GM21381 (cell line): ENCODE measurements at regions not wholly inside any gene's neighbourhood (a gene's known extent, or its start where the extent isn't known, plus 50 kb on each side); places are given as distances from the start of the nearest gene placed in this dataset.
"Not testable (repeated sequence)": the region's sequence is repeated elsewhere in the genome, so short reads cannot be mapped to it uniquely, and the experiment has no call there.

Source experiments
- ATAC-seq: cut with Tn5 transposase; IDR thresholded peaks from one replicate; pipeline ENCODE4 v1.9.1; 2021; ENCODE audit warnings: mild to moderate bottlenecking, moderate library complexity; ENCODE audit not compliant: unreplicated experiment

- ATAC-seq, result no peak
Measured at GRCh38 chr14:30471980-30472379, 87.0 kb upstream of the G2E3 start.

- not testable (repeated sequence) for ATAC-seq
Measured at GRCh38 chr14:30473846-30474696, 84.9 kb upstream of the G2E3 start.

DNA sequence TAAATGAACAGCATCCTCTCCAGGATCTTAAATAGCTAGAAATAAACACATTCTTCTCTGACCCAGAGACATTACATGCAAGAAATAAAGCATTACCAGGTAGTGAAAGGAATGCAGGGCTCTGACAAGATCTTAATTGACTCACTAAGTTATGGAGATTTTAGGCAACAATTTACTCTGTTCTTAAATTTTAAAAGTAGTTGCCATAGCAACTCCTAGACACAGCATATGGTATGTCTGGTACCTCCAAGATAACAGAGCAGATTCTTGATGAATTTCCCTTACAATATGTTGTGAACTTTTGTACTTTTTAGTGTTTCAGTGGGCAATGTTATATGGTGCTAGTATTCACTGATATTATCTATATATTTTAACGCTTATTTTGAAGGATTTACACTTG is 76.7 kb upstream of the G2E3 start:
- no peak for ATAC-seq

DNA sequence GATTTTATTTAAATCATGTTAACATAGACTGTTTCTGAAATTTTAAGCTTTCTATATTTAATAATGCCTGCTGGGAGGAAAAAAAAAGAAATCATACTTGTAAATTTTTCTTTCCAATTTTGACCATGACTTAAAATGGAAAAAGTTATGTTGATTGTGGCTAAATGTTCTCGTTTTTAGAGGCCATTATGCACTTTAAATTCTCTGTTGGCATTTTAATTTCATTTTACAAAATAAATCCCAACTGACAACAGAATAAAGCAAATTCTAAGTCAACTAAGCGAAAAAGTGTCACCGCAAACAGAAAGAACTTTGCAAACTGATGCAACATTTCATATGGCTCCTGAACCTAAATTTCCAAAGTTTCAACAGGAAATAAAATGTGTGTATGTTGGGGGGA is 74.8 kb upstream of the G2E3 start:
- no peak for ATAC-seq

- no peak for ATAC-seq
Measured at GRCh38 chr14:30484976-30485375, 74.0 kb upstream of the G2E3 start.

DNA sequence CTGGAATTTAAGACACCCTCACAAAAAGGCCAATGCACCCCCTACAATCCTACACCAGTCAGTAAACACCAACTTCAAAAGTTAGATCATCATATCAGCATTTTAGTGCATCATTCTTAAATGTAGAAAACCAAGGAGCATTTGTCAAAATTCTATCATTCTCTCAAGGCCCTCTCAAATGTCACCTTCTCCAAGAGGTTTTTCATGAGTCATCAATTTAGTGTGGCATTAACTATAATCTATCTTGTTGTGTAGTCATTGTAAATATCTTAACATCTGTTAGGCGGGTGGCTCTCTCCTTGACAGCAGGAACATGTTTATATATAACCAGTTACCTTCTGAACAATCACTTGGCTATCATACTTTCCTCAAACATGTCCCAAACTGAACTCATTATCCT is 62.1 kb upstream of the G2E3 start:
- ATAC-seq, result no peak

DNA sequence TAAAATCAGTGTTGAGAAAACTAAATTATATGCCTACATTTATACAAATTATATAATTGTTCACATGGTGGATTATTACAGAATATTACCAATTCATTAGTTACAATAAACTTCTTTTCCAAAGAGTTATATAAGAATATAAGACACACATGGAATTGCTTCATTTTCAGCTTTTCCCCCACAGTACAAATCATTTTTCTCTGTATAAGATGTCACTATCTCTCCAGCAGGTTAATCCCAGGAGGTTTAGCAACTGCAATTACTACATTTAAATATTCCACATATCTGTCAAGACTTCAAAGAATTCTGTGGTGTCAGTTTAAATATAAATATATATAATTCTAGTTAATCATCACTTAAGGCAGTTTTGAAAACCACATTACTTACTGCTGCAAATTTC is 59.6 kb upstream of the G2E3 start:
- ATAC-seq, result no peak

DNA sequence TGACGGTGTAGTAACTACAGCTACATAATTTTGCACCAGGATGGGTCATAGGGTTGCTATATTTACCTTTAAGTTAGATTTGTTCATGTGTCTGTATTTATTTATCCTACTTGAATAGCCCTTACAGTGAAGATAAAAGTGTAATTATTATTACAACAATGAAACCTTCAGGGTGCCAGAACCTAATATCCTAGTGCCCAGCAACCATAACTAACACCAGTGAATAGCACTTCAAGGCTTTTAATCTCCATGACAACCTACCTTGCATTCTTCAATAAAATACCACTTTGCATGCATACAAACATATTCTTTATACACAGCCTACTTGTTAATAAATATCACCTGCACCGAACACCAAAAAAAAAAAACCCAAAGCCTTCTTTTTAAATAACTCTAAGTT is 58.7 kb upstream of the G2E3 start:
- ATAC-seq, result no peak

DNA sequence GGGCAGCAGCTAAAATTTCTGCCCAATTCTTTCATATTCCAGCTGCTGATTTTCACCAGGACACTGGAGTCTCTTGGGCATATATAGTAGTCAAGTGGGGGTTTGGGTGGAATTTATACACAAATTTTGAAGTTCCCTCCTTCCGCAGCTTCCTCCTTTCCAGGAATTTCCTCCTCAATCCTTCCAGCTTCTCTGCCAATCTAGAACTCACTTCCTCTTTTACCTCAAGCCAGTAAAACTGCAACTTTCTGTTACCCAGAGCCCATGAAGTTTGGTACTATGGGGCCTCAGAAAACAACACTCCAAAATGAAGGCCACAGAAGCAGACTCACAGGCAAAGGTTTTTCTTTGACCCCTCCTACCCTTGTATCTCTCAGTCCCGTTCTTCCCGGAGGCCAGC is 51.7 kb upstream of the G2E3 start:
- no peak for ATAC-seq
